HG03025 (cell line): ENCODE measurements at regions not wholly inside any gene's neighbourhood (a gene's known extent, or its start where the extent isn't known, plus 50 kb on each side); places are given as distances from the start of the nearest gene placed in this dataset.

ENCODE experiments used
- ATAC-seq: cut with Tn5 transposase; IDR thresholded peaks from one replicate; pipeline ENCODE4 v1.9.1; 2021; ENCODE audit warnings: mild to moderate bottlenecking, moderate library complexity; ENCODE audit not compliant: unreplicated experiment, low FRiP score

DNA sequence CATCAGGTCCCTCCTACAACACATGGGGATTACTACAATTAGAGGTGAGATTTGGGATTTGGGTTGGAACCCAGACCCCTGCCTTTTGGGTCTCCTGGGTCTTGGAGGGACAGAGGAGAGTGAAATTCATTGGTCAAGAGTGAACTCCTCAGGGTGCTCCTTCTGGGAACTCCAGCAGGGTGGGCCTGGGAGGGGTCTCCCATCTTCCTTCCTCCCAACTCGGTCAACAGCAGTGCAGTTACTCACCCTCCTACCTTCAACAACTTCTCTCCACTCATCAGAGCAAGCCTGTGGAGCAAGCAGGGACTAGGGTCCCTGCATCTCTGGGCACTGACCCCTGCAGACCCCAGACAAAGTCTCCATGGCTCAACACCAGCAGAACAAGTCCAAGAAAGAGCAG lies 89.3 kb upstream of the TMPRSS2 start:
- ATAC-seq, result no peak

DNA sequence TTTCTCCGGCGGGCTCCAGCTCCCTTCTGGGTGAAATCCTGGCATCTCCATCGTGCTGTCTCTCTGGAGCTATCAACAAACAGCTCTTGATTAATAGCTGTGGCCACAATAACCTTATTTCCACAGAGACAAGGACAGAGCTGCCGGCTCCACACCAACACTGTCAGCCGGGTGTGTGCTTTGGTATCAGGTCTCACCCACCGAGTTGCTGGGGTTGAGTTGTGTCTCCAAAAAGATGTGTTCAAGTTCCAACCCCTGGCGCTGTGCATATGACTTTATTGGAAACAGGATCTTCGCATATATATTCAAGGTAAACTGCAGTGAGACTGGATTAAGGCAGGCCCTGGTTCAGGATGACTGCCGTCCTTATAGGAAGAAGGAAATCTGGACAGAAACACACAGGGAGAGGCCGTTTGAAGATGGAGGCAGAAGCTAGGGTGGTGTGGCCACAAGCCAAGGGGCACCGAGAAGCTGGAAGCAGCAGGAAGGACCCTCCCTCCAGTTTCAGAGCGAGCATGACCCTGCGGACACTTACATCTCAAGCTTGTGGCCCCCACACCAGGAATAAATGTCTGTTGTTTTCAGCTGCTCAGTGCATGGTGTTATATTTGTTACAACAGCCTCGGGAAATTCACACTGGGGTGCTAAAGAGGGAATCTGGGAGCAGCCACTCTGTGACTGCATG lies 88.4 kb upstream of the TMPRSS2 start:
- ATAC-seq, result no peak

DNA sequence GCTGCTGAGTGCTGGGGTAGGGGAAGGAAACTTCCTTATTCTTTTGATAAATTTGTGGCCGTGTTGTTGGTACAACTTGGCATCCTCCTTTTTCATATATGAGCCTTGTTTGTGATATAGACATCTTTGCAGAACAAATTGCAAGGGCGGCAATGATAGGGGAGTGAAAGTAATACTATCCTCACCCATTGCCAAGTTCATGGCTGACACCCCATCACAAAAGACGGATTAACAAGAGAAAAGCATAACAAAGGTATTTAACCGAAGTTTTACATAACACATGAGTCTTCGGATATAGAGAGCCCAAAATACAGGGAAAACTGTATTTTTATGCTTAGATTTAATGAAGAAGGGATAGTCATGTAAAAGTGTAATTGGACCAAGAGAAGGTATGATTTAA lies 86.3 kb upstream of the TMPRSS2 start:
- no peak for ATAC-seq

DNA sequence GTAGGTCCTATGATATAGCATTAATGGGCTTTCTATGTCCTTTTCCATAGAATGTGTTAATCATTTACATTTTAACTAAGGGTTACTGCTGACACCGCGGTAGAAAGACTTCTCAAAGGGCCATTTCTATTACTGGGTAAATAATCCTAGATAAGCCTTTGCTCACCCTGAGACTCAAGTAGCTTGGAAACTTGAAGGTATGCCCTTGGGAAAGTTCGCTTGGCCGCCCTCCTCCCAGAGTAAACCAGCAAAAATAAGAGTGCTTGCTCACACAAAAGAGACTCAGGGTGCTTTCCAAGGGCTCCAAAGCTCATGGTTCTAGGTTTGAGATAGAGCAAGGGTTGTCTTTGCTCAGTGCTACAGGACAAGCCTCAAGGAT lies 85.8 kb upstream of the TMPRSS2 start:
- ATAC-seq, result no peak

DNA sequence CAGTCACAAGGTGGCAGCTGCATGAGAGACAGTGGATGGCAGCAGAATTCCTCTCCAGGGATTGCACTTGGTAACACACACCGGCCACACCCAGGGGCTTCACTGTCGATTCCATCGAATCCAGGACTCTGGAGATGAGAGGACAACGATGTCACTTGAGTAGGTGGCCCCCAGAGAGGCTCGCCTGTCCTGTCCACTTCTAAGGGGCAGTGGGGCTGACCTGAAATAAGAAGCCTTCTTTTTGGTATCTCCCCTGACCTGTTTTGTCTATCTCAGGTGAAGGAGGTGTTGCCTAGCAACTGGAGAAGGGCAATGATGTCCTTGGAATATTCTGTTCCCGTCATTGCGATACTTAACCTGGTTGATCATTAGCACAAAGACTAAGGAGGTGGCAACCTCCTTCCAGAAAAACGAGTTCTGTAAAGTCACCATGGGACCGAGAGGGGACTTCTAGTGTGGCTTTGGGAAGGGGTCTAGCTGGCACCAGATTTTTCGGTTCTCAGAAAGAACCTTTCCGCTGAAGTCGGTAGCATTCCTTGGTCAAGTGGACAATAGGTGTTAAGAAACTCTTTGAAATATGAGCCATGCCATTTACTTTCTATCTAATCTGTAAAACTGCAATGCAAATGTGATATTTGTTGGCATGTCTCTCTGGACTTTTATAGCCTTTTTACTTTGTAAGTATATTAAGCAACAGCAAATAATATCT lies 85.2 kb upstream of the TMPRSS2 start:
- no peak for ATAC-seq

DNA sequence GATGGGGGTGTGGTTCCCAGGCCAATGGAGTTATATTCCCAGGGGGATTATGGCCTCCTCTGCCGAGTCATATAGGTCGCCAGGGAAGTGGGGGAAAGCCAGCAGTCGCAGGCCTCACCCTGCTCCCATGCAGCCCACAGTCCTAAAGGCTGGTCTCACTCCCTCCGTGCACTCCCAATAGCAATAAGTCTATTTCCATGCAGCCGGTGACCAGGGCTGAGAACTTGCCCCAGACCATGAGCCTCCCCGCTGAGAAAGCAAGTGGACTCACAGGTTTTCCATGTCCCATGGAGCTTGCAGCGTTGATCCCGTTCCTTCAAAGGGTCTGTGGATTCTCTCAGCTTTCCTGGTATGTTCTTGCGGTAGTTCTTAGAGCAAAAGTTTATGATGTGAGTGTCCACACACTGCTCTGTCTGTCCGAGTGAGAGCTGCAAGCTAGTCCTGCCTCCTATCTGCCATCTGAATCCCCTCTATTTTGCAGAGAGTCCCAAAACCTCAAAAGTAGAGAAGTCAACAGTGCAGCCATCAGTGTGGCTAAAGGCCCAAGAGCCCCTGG lies 81.7 kb upstream of the TMPRSS2 start:
- ATAC-seq, result no peak

DNA sequence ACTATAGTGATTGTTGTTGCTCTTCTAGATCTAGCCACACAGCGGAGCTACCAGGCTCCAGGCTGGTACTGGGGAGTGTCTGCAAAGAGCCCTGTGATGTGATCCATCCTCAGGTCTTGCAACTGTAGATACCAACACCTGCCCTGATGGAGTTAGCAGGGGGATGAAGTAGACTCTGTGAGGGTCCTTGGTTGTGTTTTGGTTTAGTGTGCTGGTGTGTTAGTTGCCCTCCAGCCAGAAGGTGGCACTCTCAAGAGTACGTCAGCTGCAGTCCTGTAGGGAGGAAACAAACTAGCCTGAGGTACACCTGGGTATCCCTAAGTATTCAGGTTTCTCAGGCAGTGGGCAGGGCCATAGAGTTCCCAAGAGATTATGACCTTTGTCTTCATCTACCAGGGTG lies 81.2 kb upstream of the TMPRSS2 start:
- no peak for ATAC-seq

DNA sequence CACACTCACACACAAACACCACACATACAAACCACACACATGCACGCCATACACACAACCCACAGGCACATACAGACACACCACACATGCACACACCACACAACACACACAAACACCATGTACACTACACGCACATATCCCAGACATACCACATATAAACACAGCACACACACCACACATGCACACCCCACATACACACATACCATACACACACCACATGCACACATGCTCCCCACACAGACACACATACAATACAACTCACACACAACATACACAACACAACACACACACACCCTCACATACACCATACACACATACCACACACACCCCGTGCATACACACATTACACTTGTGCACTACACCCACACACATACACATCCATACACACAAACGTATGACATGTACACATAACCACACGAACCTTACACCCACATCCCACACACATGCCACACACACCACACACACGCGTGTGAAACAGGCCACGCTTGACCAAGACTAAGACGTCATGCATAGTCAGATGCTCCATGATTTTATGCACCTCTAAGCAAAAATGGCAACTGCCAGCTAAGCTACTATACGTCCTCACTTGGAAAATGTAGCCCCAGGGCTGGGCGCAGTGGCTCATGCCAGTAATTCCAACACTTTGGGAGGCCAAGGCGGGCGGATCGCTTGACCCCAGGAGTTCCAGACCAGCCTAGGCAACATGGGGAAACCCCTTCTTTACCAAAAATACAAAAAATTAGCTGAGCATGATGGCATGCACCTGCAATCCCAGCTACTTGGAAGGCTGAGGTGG lies 77.4 kb upstream of the TMPRSS2 start:
- ATAC-seq, result no peak

DNA sequence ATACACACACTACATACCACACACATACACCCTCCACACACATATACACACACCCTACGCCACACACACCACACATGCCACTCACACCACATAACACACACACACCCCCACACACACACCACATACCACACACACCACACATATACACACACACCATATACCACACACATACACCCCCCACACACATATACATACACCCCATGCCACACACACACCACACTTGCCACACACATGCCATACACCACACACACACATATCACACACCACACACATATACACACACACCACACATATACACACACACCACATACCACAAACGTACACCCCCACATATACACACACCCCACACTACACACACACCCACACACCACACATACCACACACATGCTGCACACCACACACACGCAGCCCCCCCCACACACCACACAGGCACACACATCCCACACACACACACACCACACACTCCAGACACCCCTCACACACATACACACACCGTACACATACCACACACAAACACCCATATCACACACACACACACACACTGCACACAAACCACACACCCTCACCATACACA lies 76.7 kb upstream of the TMPRSS2 start:
- no peak for ATAC-seq

DNA sequence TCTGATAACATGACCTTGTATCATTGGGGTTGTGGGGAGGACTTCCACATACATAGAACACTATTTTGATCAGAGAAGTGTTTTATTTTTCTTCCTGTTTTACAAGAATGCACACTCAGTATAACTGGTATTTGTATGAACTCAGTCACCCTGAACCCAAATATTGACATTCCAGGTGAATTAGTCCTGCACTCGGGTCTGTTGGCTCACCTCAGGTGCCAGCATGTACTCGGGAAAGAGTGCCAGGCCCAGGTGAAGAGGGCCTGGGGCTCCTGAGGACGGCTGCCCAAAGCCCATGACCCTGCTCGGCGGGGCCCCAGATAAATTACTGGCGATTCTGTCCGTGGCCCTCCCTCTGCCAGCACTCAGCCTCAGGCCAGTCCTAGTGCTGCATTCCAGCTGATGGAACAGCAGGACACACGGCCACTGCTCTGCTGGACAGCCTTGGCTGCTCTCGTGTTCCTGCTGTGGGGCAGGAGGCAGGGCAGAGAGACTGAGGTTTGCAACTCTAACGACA lies 75.4 kb upstream of the TMPRSS2 start:
- ATAC-seq, result no peak

DNA sequence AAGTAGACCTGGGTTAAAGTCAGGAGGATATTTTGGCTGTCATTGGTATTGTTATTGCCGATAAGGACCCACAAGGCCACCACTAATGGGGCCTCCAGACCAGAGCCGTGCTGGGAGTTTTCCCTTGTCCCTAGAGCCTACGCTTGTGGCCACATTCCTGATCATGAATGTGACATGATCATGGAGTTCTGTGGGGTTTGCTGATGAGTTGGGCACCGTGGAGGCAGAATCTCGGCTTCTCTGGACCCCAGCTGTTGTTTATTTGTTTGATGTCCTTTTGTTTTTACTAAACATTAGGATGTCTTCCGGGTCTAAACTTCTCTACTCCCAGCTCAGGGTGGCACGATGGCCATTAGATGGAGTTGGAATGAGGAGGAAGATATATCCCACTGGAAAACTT lies 74.9 kb upstream of the TMPRSS2 start:
- no peak for ATAC-seq

DNA sequence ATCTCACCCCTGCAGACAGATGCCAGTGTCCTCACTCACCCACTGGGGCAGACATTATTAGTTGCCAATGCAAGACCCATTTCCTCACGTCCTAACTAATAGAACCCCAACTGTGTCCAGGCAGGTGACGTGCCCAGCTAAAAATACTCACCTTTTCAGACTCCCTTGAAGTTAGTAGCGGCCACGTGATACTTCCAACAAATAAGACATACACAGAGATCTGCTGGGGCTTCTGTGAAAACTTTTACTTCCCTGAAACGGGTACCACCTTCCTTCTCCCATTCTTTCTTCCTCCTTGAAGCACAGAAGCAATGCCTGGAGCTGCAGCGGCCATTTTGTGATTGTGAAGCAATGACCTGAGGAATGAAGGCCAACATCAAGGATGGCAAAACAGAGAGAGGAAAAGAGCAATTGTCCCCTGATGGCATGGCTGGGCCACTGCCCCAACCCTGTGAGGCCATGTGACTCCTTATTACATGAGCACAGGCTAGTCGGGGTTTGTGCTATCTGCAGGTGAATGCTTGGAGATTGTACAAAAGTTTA lies 74.4 kb upstream of the TMPRSS2 start:
- no peak for ATAC-seq

DNA sequence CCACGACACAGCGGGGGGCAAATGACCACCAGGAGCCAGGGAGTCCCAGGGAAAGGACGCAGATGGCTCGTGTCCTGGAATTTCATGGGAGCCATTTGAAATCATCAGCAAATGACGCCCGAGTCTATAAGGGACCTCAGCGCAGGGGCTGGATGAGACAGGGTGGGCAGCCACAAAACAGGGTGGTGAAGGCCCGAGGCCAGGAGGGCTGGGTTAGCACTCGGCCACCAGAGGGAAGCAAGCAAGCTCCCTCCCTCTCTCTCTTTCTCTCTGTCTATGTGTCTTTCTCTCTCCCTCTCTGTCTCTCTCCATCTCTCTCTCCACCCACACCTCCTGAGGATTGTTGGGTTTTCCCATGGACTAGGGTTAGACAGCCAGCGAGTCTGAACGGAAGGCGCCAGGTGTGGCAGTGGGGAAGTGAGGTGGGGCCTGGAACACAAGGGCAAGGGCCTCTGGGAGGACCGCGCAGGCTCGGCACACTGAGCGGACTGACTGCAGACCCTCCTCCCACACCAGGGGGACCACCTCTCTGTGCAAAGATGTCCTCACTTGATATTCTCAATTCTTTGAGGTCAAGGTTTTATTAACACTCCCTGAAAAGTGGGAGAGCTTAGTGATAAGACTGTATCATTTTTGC lies 73.8 kb upstream of the TMPRSS2 start:
- ATAC-seq, result no peak

DNA sequence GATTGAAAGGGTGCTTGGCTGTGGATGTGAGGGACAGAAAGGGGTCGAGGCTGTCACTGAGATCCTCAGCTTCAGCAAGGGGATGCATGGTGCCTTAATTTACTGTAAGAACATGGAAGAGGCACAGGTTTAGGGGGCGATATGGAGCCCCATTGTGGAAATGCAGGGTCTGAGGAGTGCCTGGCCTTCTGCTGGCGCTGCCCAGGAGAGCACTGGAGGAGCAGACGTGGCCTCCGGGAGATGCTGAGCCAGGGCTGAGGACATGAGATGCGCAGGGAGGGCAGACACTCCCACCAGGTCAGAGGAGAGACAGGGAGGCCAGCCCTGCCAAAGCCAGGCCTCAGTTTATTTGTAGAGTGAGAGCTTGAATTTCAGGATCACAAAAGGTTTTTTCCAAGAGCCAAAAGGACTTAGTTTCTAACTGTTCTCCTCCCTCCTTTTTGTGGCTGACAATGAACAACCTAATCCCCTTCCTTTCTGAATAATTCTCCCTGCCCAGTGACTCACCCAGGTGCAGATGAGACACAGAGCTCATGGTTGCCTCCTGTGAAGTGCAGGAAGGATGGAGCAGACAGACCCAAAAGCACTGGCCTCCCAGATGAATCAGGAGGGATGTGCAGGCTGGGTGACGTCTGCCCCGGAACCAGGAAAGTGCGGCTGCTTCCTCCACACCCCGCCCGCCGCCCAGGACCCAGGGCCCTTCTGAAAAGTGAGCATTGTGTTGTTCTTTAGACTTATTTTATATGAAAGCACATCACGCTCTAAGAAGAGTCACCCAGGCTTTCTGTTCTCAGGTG lies 73.0 kb upstream of the TMPRSS2 start:
- no peak for ATAC-seq

DNA sequence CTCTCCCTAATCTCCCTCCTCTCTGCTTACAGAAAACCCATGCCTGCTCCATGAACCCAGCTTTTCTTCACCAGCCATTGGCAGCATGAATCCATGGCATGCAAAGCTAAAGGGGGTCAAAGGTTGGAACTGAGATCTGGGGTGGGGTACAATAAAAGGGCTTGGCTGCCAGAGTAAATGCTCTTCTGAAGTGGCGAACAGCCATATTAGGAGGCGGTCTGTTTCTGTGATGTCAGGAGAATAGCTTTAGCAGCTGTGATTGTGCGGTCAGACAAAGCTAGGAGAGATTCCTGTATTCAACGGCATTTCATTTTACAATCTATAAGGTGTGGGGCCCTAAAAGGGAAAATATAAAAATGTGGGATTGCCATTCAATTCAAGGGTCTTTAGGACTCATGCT lies 71.7 kb upstream of the TMPRSS2 start:
- ATAC-seq, result no peak

DNA sequence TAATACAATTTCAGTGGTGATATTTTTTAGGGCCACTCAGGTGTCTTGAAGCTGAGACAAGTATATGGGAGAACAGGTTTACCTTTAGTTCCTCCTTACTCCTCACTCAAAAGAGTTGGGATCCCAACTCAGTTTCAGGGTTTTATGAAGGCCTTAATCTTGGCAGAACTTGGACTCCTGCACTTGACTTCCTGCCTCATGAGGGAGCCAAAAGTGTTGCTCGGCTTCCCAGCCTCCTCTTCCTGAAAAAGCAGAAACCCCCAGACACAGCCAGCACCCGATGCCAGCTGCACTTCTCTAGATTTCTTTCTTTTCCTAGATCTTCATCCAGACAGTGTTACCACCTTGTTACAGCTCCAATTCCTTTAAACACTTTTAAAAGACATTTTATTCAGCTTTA lies 70.8 kb upstream of the TMPRSS2 start:
- ATAC-seq, result no peak

DNA sequence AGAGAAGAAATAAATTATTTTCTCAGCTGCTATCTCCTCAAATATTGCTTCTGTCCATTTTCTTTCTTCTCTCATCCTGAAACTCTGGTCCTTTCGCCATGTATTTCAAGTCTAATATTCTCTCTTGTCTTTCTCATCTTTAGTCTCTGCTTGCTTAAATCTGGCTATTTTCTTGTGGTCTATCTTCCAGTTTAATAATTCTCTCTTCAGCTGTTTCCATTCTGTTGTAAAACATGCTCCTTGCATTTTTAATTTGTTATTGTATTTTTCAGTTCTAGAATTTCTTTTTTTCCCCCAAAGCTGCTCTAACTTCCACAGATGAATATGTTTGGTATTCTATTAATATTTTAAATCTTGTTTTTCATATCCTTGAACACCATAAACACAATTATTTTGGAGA lies 70.1 kb upstream of the TMPRSS2 start:
- ATAC-seq, result no peak

DNA sequence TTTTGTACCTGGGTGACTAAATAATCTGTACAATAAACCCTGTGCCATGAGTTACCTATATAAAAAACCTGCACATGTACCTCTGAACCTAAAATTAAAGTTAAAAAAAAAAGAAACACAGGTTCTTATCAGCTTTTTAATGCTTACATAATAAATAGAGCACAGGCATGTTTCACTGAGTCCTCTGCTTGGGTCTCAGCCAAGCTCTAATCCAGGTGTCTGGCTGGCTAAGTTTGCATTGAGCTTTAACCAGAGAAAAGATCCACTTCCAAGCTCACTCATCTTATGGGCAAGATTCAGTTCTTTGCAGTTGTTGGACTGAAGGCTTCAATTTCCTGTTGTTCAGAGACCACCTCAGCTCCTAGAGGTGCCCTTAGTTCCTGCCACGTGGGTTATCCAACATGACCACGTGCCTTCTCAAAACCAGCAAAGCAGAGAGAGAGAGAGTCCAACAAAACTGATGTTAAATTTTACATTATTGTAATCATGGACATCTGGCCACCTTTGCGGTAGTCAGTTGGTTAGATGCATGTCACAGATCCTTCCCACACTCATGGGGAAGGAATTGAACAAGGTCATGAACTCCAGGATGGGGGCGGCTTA lies 68.2 kb upstream of the TMPRSS2 start:
- ATAC-seq, result no peak
